Liver (tissue), 8 donors: ENCODE measurements at regions not wholly inside any gene's neighbourhood (a gene's known extent, or its start where the extent isn't known, plus 50 kb on each side); places are given as distances from the start of the nearest gene placed in this dataset.

ENCODE experiments used
- DNase-seq: peaks from one replicate; pipeline ENCODE4 v3.0.0-alpha.2; 2017; ENCODE audit warnings: low spot score
- H3K27ac ChIP-seq, 2 donors: one replicate each; pipeline ENCODE4 v1.7.0; 2013; ENCODE audit warnings: inconsistent platforms in 2 of 2, low read length in 2 of 2, control low read depth in 1 of 2, low read depth in 1 of 2, mild to moderate bottlenecking in 1 of 2
- H3K27me3 ChIP-seq, 4 donors: one replicate each; pipeline versions ENCODE4 v1.6.1 to v1.7.0; 2013; ENCODE audit warnings: low read length in 3 of 4, inconsistent platforms in 1 of 4, mild to moderate bottlenecking in 1 of 4, moderate library complexity in 1 of 4; ENCODE audit not compliant: control insufficient read depth in 4 of 4, insufficient read depth in 4 of 4
- H3K36me3 ChIP-seq, 4 donors: one replicate each; pipeline versions ENCODE4 v1.6.1 to v1.7.0; 2013; ENCODE audit warnings: low read length in 3 of 4, mild to moderate bottlenecking in 3 of 4, low read depth in 1 of 4, moderate library complexity in 1 of 4; ENCODE audit not compliant: control insufficient read depth in 4 of 4, insufficient read depth in 3 of 4
- H3K4me1 ChIP-seq, 4 donors: one replicate each; pipeline versions ENCODE4 v1.6.1 to v1.7.0; 2013; ENCODE audit warnings: low read length in 3 of 4, mild to moderate bottlenecking in 3 of 4, moderate library complexity in 1 of 4; ENCODE audit not compliant: control insufficient read depth in 4 of 4, insufficient read depth in 4 of 4
- H3K4me3 ChIP-seq, 3 donors: one replicate each; pipeline versions ENCODE4 v1.6.1 to v1.7.0; 2013; ENCODE audit warnings: low read length in 3 of 3, control low read depth in 1 of 3, low read depth in 1 of 3, mild to moderate bottlenecking in 1 of 3
- H3K9ac ChIP-seq, 2 donors: one replicate each; pipeline ENCODE4 v1.7.0; 2013; ENCODE audit warnings: low read length in 2 of 2, mild to moderate bottlenecking in 2 of 2, moderate library complexity in 2 of 2, control low read depth in 1 of 2, low read depth in 1 of 2
- H3K9me3 ChIP-seq, 4 donors: one replicate each; pipeline versions ENCODE4 v1.6.1 to v1.7.0; 2013; ENCODE audit warnings: low read length in 3 of 4; ENCODE audit not compliant: control insufficient read depth in 4 of 4
- ATF3 ChIP-seq: IDR thresholded peaks from 2 replicates; pipeline ENCODE4 v1.6.1; 2016; ENCODE audit warnings: antibody characterized with exemption
- CTCF ChIP-seq: fragments of 150-350 bp; IDR thresholded peaks from 2 replicates; pipeline ENCODE4 v1.5.1; 2017; ENCODE audit warnings: improper control_type of control experiment, low read depth, low read length; ENCODE audit not compliant: missing input control
- EGR1 ChIP-seq, 2 donors: IDR thresholded peaks; 2 replicates each; pipeline ENCODE4 v1.6.1; 2016 to 2018; ENCODE audit warnings: antibody characterized with exemption in 2 of 2, low read depth in 2 of 2
- FOXA1 ChIP-seq: IDR thresholded peaks from 2 replicates; pipeline ENCODE4 v1.6.1; 2016; ENCODE audit warnings: antibody characterized with exemption
- FOXA2 ChIP-seq: IDR thresholded peaks from 2 replicates; pipeline ENCODE4 v1.6.1; 2016; ENCODE audit warnings: antibody characterized with exemption
- GABPA ChIP-seq, 2 donors: IDR thresholded peaks in 1 of 2; conservative IDR thresholded peaks in 1 of 2; 2 replicates each; pipeline ENCODE4 v1.6.1; 2016; ENCODE audit warnings: antibody characterized with exemption in 2 of 2, mild to moderate bottlenecking in 1 of 2, moderate library complexity in 1 of 2
- HNF4A ChIP-seq, 2 donors: conservative IDR thresholded peaks; 2 replicates each; pipeline ENCODE4 v1.6.1; 2016; ENCODE audit warnings: antibody characterized with exemption in 2 of 2, mild to moderate bottlenecking in 2 of 2
- JUND ChIP-seq, 2 donors: IDR thresholded peaks; 2 replicates each; pipeline ENCODE4 v1.6.1; 2016; ENCODE audit warnings: antibody characterized with exemption in 2 of 2
- MAX ChIP-seq: IDR thresholded peaks from 2 replicates; pipeline ENCODE4 v1.6.1; 2016; ENCODE audit warnings: antibody characterized with exemption
- NR2F2 ChIP-seq: IDR thresholded peaks from 2 replicates; pipeline ENCODE4 v1.6.1; 2016; ENCODE audit warnings: antibody characterized with exemption
- RXRA ChIP-seq, 2 donors: IDR thresholded peaks; 2 replicates each; pipeline ENCODE4 v1.6.1; 2017 to 2018; ENCODE audit warnings: antibody characterized with exemption in 2 of 2, mild to moderate bottlenecking in 1 of 2
- SP1 ChIP-seq: IDR thresholded peaks from 2 replicates; pipeline ENCODE4 v1.6.1; 2018; ENCODE audit warnings: antibody characterized with exemption, mild to moderate bottlenecking
- TAF1 ChIP-seq: conservative IDR thresholded peaks from 2 replicates; pipeline ENCODE4 v1.6.1; 2016; ENCODE audit warnings: antibody characterized with exemption, mild to moderate bottlenecking
- YY1 ChIP-seq: IDR thresholded peaks from 2 replicates; pipeline ENCODE4 v1.6.1; 2016; ENCODE audit warnings: antibody characterized with exemption, mild to moderate bottlenecking
- WGBS: extraction: QIAGEN DNeasy Blood & Tissue Kit; methylation state at CpG from one replicate; pipeline ENCODE4 v1.1.7; 2013; 5-methylcytosine and 5-hydroxymethylcytosine counted together
- TF ChIP-seq, protein P1 (sequence below): IDR thresholded peaks from 2 replicates; pipeline ENCODE4 v1.6.1; 2016; ENCODE audit warnings: antibody characterized with exemption
- TF ChIP-seq, protein P2 (sequence below): IDR thresholded peaks from 2 replicates; pipeline ENCODE4 v1.6.1; 2016; ENCODE audit warnings: antibody characterized with exemption, mild to moderate bottlenecking
- donor health status: healthy.
- donor health status: healthy.
- donor health status: healthy.
- donor health status: healthy.
- donor health status: healthy.

DNA sequence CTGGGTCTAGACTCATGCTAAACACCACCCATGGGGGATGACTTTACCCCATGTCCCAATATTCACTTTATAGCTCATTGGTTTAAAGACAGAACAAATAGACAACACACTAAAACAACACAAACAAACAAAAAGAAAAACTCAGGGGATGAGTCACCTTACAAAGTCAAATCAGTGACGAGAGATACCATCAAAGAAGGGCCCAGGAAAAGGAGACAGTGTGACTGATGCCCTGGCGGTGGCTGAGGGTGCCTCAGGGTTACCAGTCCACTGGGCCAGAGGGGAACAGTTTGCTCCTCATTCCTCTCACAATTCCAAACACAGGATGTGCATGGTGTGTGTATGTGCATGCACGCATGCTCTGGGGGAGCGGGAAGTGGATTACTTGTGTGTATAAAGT is 171.3 kb upstream of the PRKCQ start:
- Histone ChIP-seq H3K27me3 (peaks cover 0 to 4% (median 0%) of the 10 kb centered on the region in 4 donors), H3K4me1 (no peaks in the 10 kb centered on the region), H3K36me3 (no peaks in the 10 kb centered on the region), H3K4me3 (no peak overlapping the region), H3K9ac (no peak overlapping the region), H3K9me3 (peaks cover 0 to 1% (median 0%) of the 10 kb centered on the region in 4 donors), H3K27ac (no peak overlapping the region)
- WGBS = 68% methylated on average over 4 of the region's 4 CpGs
- TF ChIP-seq RXRA (IDR thresholded peaks at IDR 0.05) = no peak
- no peak for TF ChIP-seq YY1
- no peak for TF ChIP-seq FOXA2
- no peak for TF ChIP-seq ATF3
- no peak for TF ChIP-seq FOXA1
- no peak for TF ChIP-seq SP1
- TF ChIP-seq, protein P1, sequence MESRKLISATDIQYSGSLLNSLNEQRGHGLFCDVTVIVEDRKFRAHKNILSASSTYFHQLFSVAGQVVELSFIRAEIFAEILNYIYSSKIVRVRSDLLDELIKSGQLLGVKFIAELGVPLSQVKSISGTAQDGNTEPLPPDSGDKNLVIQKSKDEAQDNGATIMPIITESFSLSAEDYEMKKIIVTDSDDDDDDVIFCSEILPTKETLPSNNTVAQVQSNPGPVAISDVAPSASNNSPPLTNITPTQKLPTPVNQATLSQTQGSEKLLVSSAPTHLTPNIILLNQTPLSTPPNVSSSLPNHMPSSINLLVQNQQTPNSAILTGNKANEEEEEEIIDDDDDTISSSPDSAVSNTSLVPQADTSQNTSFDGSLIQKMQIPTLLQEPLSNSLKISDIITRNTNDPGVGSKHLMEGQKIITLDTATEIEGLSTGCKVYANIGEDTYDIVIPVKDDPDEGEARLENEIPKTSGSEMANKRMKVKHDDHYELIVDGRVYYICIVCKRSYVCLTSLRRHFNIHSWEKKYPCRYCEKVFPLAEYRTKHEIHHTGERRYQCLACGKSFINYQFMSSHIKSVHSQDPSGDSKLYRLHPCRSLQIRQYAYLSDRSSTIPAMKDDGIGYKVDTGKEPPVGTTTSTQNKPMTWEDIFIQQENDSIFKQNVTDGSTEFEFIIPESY = no peak
- TF ChIP-seq JUND (IDR thresholded peaks at IDR 0.05) = no peak
- no peak for TF ChIP-seq EGR1 (IDR thresholded peaks at IDR 0.05; ENCODE audit: low read depth in 2 of 2)
- TF ChIP-seq MAX = no peak
- no peak for TF ChIP-seq HNF4A (conservative IDR thresholded peaks at IDR 0.05)
- no peak for TF ChIP-seq GABPA (IDR thresholded peaks at IDR 0.05 in 1 of 2, conservative IDR thresholded peaks at IDR 0.05 in 1 of 2)
- TF ChIP-seq, protein P2, sequence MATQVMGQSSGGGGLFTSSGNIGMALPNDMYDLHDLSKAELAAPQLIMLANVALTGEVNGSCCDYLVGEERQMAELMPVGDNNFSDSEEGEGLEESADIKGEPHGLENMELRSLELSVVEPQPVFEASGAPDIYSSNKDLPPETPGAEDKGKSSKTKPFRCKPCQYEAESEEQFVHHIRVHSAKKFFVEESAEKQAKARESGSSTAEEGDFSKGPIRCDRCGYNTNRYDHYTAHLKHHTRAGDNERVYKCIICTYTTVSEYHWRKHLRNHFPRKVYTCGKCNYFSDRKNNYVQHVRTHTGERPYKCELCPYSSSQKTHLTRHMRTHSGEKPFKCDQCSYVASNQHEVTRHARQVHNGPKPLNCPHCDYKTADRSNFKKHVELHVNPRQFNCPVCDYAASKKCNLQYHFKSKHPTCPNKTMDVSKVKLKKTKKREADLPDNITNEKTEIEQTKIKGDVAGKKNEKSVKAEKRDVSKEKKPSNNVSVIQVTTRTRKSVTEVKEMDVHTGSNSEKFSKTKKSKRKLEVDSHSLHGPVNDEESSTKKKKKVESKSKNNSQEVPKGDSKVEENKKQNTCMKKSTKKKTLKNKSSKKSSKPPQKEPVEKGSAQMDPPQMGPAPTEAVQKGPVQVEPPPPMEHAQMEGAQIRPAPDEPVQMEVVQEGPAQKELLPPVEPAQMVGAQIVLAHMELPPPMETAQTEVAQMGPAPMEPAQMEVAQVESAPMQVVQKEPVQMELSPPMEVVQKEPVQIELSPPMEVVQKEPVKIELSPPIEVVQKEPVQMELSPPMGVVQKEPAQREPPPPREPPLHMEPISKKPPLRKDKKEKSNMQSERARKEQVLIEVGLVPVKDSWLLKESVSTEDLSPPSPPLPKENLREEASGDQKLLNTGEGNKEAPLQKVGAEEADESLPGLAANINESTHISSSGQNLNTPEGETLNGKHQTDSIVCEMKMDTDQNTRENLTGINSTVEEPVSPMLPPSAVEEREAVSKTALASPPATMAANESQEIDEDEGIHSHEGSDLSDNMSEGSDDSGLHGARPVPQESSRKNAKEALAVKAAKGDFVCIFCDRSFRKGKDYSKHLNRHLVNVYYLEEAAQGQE = no peak
- no peak for TF ChIP-seq NR2F2
- TF ChIP-seq CTCF = no peak
- TF ChIP-seq TAF1 = no peak
- DNase-seq = no peak
